ENCODE measurements at regions not wholly inside any gene's neighbourhood (a gene's known extent, or its start where the extent isn't known, plus 50 kb on each side); places are given as distances from the start of the nearest gene placed in this dataset.
A peak's percentile ranks its signal among the peaks of the same experiment; 100 is the strongest.
"Not testable (repeated sequence)": the region's sequence is repeated elsewhere in the genome, so short reads cannot be mapped to it uniquely, and the experiment has no call there.

GRCh38 chr2:208608122-208608835 lies 201.7 kb downstream of the PTH2R start:
- no peak for DNase-seq (ENCODE audit: low read depth in 2 of 2)

- no peak for DNase-seq (ENCODE audit: low read depth in 2 of 2)
Measured at GRCh38 chr2:208609166-208609804, 202.7 kb downstream of the PTH2R start.

- DNase-seq (ENCODE audit: low read depth in 2 of 2) = not testable (repeated sequence)
Measured at GRCh38 chr2:208615675-208616074, 209.1 kb downstream of the PTH2R start.

GRCh38 chr2:208618220-208618619 lies 211.6 kb downstream of the PTH2R start:
- DNase-seq (ENCODE audit: low read depth in 2 of 2) = no peak

GRCh38 chr2:208619993-208620392 lies 213.4 kb downstream of the PTH2R start:
- DNase-seq (ENCODE audit: low read depth in 2 of 2) = no peak

GRCh38 chr2:208620487-208620978 lies 213.9 kb downstream of the PTH2R start:
- DNase-seq (ENCODE audit: low read depth in 2 of 2) = no peak

- DNase-seq (ENCODE audit: low read depth in 2 of 2) = no peak
Measured at GRCh38 chr2:208627110-208627884, 220.7 kb downstream of the PTH2R start.

GRCh38 chr2:208627916-208628315 lies 221.3 kb downstream of the PTH2R start:
- no peak for DNase-seq (ENCODE audit: low read depth in 2 of 2)

- DNase-seq (ENCODE audit: low read depth in 2 of 2) = no peak
Measured at GRCh38 chr2:208638059-208638458, 231.5 kb downstream of the PTH2R start.

GRCh38 chr2:208642125-208642779 lies 235.7 kb downstream of the PTH2R start:
- no peak for DNase-seq (ENCODE audit: low read depth in 2 of 2)

- no peak for DNase-seq (ENCODE audit: low read depth in 2 of 2)
Measured at GRCh38 chr2:208643145-208643544, 236.6 kb downstream of the PTH2R start.

GRCh38 chr2:208645226-208645625 lies 238.6 kb downstream of the PTH2R start:
- DNase-seq (ENCODE audit: low read depth in 2 of 2) = no peak

- DNase-seq (ENCODE audit: low read depth in 2 of 2) = no peak
Measured at GRCh38 chr2:208648368-208648767, 241.8 kb downstream of the PTH2R start.

GRCh38 chr2:208653383-208653782 lies 246.8 kb downstream of the PTH2R start:
- no peak for DNase-seq (ENCODE audit: low read depth in 2 of 2)

GRCh38 chr2:208654056-208654455 lies 247.5 kb downstream of the PTH2R start:
- no peak for DNase-seq (ENCODE audit: low read depth in 2 of 2)

- no peak for DNase-seq (ENCODE audit: low read depth in 2 of 2)
Measured at GRCh38 chr2:208657468-208657867, 250.9 kb downstream of the PTH2R start.

- no peak for DNase-seq (ENCODE audit: low read depth in 2 of 2)
Measured at GRCh38 chr2:208669394-208669793, 262.8 kb downstream of the PTH2R start.

GRCh38 chr2:208671284-208671683 lies 264.7 kb downstream of the PTH2R start:
- DNase-seq (ENCODE audit: low read depth in 2 of 2) = no peak

- DNase-seq (ENCODE audit: low read depth in 2 of 2) = no peak
Measured at GRCh38 chr2:208671886-208672680, 265.5 kb downstream of the PTH2R start.

- no peak for DNase-seq (ENCODE audit: low read depth in 2 of 2)
Measured at GRCh38 chr2:208673631-208674030, 267.0 kb downstream of the PTH2R start.

GRCh38 chr2:208674919-208675318 lies 268.3 kb downstream of the PTH2R start:
- DNase-seq (ENCODE audit: low read depth in 2 of 2) = peak in 1 of 2 donors; percentile 2

All from dermis microvascular lymphatic vessel endothelial cell (primary cell).